H1 (cell line): ENCODE measurements at regions not wholly inside any gene's neighbourhood (a gene's known extent, or its start where the extent isn't known, plus 50 kb on each side); places are given as distances from the start of the nearest gene placed in this dataset.

ENCODE experiments used
- CTCF ChIA-PET: fragments of 300-600 bp; sonication (Branson Sonifier 250); formaldehyde crosslinking; loops from one replicate; lab custom pipeline; 2021; ENCODE audit not compliant: partially characterized antibody; lab: Charles Lee
- POLR2A ChIA-PET: fragments of 300-600 bp; sonication (Branson Sonifier 250); formaldehyde crosslinking; loops from one replicate; lab custom pipeline; 2021; ENCODE audit warnings: inconsistent platforms; ENCODE audit not compliant: partially characterized antibody; lab: Charles Lee
- DNase-seq, 2 experiments: peaks; one replicate each; pipeline versions ENCODE4 v3.0.0 to v3.0.0-alpha.2; 2010 to 2022; ENCODE audit warnings: low spot score in 2 of 2, low read depth in 1 of 2, mixed read lengths in 1 of 2
- FAIRE-seq: peaks from 2 replicates; lab custom pipeline; 2011; peaks lifted over from hg19 to GRCh38; lab: Jason Lieb, UNC
- H2AFZ ChIP-seq: 2 replicates; pipeline ENCODE4 v1.8.1; 2012; ENCODE audit warnings: low read length, inconsistent platforms
- H2AK5ac ChIP-seq: 2 replicates; pipeline ENCODE4 v1.6.1; 2013; ENCODE audit warnings: low read depth, low read length
- H2BK120ac ChIP-seq: replicated peaks from 2 replicates; pipeline ENCODE3; 2013; ENCODE audit warnings: low read depth, low read length, inconsistent platforms
- H2BK12ac ChIP-seq: 2 replicates; pipeline ENCODE4 v1.6.1; 2013; ENCODE audit warnings: low read depth, low read length
- H2BK15ac ChIP-seq: 2 replicates; pipeline ENCODE4 v1.6.1; 2013; ENCODE audit warnings: low read length
- H2BK20ac ChIP-seq: 2 replicates; pipeline ENCODE4 v1.6.1; 2013; ENCODE audit warnings: low read length
- H2BK5ac ChIP-seq: 2 replicates; pipeline ENCODE4 v1.6.1; 2013; ENCODE audit warnings: low read depth, low read length
- H3K14ac ChIP-seq: 2 replicates; pipeline ENCODE4 v1.6.1; 2013; ENCODE audit warnings: inconsistent platforms; ENCODE audit not compliant: insufficient read length
- H3K18ac ChIP-seq: 2 replicates; pipeline ENCODE4 v1.6.1; 2013; ENCODE audit warnings: low read length; ENCODE audit errors: extremely low read depth
- H3K23ac ChIP-seq: 2 replicates; pipeline ENCODE4 v1.6.1; 2013; ENCODE audit warnings: inconsistent platforms; ENCODE audit not compliant: insufficient read length
- H3K23me2 ChIP-seq: 2 replicates; pipeline ENCODE4 v1.6.1; 2013; ENCODE audit warnings: low read depth, low read length
- H3K27ac ChIP-seq: 2 replicates; pipeline ENCODE4 v1.6.1; 2011; ENCODE audit warnings: low read depth, low read length, inconsistent platforms
- H3K27me3 ChIP-seq, 4 experiments: replicated peaks in 1 of 4; 1 replicate in 1 of 4; 2 replicates in 3 of 4; pipeline versions ENCODE4 v1.6.1 to v1.8.1; 2011 to 2013; ENCODE audit warnings: low read length in 3 of 4, mild to moderate bottlenecking in 3 of 4, inconsistent platforms in 2 of 4, mixed read lengths in 2 of 4, moderate library complexity in 1 of 4; ENCODE audit not compliant: control insufficient read depth in 3 of 4, insufficient read depth in 3 of 4; ENCODE audit errors: extremely low read depth in 1 of 4
- H3K36me3 ChIP-seq, 4 experiments: 2 replicates each; pipeline versions ENCODE4 v1.6.1 to v1.8.1; 2011 to 2013; ENCODE audit warnings: mild to moderate bottlenecking in 4 of 4, low read length in 3 of 4, moderate library complexity in 2 of 4, control low read depth in 1 of 4, inconsistent platforms in 1 of 4; ENCODE audit not compliant: insufficient read depth in 4 of 4, control insufficient read depth in 2 of 4
- H3K4ac ChIP-seq: replicated peaks from 2 replicates; pipeline ENCODE3; 2013; ENCODE audit warnings: low read length, low read depth, mixed read lengths, inconsistent platforms; ENCODE audit not compliant: insufficient read length
- H3K4me1 ChIP-seq, 4 experiments: replicated peaks in 1 of 4; 1 replicate in 1 of 4; 2 replicates in 3 of 4; pipeline versions ENCODE4 v1.6.1 to v1.8.1; 2011 to 2013; ENCODE audit warnings: low read length in 3 of 4, inconsistent platforms in 2 of 4, mixed read lengths in 1 of 4; ENCODE audit not compliant: insufficient read depth in 4 of 4, control insufficient read depth in 3 of 4
- H3K4me2 ChIP-seq, 2 experiments: 2 replicates each; pipeline versions ENCODE4 v1.6.1 to v1.8.1; 2011 to 2013; ENCODE audit warnings: low read depth in 2 of 2, low read length in 2 of 2, control low read depth in 1 of 2, inconsistent platforms in 1 of 2, mild to moderate bottlenecking in 1 of 2; ENCODE audit not compliant: insufficient read depth in 1 of 2
- H3K4me3 ChIP-seq, 4 experiments: fragments of 200-600, 300-600 bp in 1 of 4; sonication (generic), shearing (Covaris generic), sonication (Bioruptor Twin) in 1 of 4; 2 replicates each; pipeline versions ENCODE4 v1.5.1 to v1.8.1; 2011 to 2016; ENCODE audit warnings: low read length in 4 of 4, low read depth in 3 of 4, control low read depth in 2 of 4, inconsistent platforms in 2 of 4, mild to moderate bottlenecking in 2 of 4, mixed read lengths in 1 of 4, moderate library complexity in 1 of 4; ENCODE audit not compliant: insufficient read depth in 2 of 4; ENCODE audit errors: extremely low read depth in 1 of 4
- H3K56ac ChIP-seq: replicated peaks from 2 replicates; pipeline ENCODE3; 2013; ENCODE audit warnings: low read depth, mild to moderate bottlenecking, mixed read lengths, low read length, inconsistent platforms; ENCODE audit not compliant: insufficient read length
- H3K79me1 ChIP-seq: 2 replicates; pipeline ENCODE4 v1.6.1; 2013; ENCODE audit warnings: low read depth, low read length, control low read depth
- H3K79me2 ChIP-seq, 2 experiments: 2 replicates each; pipeline versions ENCODE4 v1.6.1 to v1.8.1; 2012 to 2013; ENCODE audit warnings: low read length in 2 of 2, mild to moderate bottlenecking in 2 of 2, inconsistent platforms in 1 of 2; ENCODE audit not compliant: insufficient read depth in 2 of 2, control insufficient read depth in 1 of 2
- H3K9ac ChIP-seq, 4 experiments: replicated peaks in 1 of 4; 1 replicate in 1 of 4; 2 replicates in 3 of 4; pipeline versions ENCODE4 v1.6.1 to v1.8.1; 2011 to 2013; ENCODE audit warnings: low read depth in 3 of 4, low read length in 3 of 4, control low read depth in 2 of 4, mild to moderate bottlenecking in 2 of 4, moderate library complexity in 2 of 4, inconsistent platforms in 1 of 4; ENCODE audit errors: extremely low read depth in 1 of 4
- H3K9me3 ChIP-seq, 2 experiments: 2 replicates each; pipeline versions ENCODE4 v1.6.1 to v1.8.1; 2012 to 2013; ENCODE audit warnings: mild to moderate bottlenecking in 2 of 2, moderate library complexity in 2 of 2, control low read depth in 1 of 2, inconsistent platforms in 1 of 2, low read depth in 1 of 2, low read length in 1 of 2, mixed read lengths in 1 of 2; ENCODE audit not compliant: insufficient read depth in 2 of 2
- H4K20me1 ChIP-seq, 2 experiments: replicated peaks in 1 of 2; 2 replicates each; pipeline versions ENCODE3 to v1.8.1; 2011 to 2013; ENCODE audit warnings: inconsistent platforms in 2 of 2, low read length in 2 of 2, mild to moderate bottlenecking in 1 of 2; ENCODE audit not compliant: insufficient read depth in 2 of 2, control insufficient read depth in 1 of 2
- H4K5ac ChIP-seq: 2 replicates; pipeline ENCODE4 v1.6.1; 2013; ENCODE audit warnings: low read length, low read depth, mixed read lengths, inconsistent platforms; ENCODE audit not compliant: insufficient read length
- H4K8ac ChIP-seq: 2 replicates; pipeline ENCODE4 v1.8.0; 2013; ENCODE audit warnings: mild to moderate bottlenecking, moderate library complexity, low read length, inconsistent platforms; ENCODE audit not compliant: insufficient read depth; ENCODE audit errors: extremely low read depth
- H4K91ac ChIP-seq: replicated peaks from 2 replicates; pipeline ENCODE3; 2013; ENCODE audit warnings: low read length, mixed read lengths, inconsistent platforms; ENCODE audit not compliant: insufficient read length
- FOSL1 ChIP-seq: IDR thresholded peaks from 2 replicates; pipeline ENCODE4 v1.6.1; 2011; ENCODE audit warnings: mild to moderate bottlenecking, low read depth, low read length, moderate library complexity; ENCODE audit not compliant: insufficient read depth
- KDM1A ChIP-seq: fragments of 200-600, 300-600 bp; sonication (generic); IDR thresholded peaks from 2 replicates; pipeline ENCODE4 v1.7.1; 2016; ENCODE audit warnings: mild to moderate bottlenecking, low read length, borderline replicate concordance
- MAFK ChIP-seq: IDR thresholded peaks from 2 replicates; pipeline ENCODE4 v1.6.1; 2012; ENCODE audit warnings: low read depth, mild to moderate bottlenecking, improper control_type of control experiment, low read length
- SIRT6 ChIP-seq: IDR thresholded peaks from one replicate; pipeline ENCODE4 v1.7.1; 2012; ENCODE audit warnings: low read length, inconsistent platforms
- SRF ChIP-seq: IDR thresholded peaks from 2 replicates; pipeline ENCODE4 v1.6.1; 2011; ENCODE audit warnings: mild to moderate bottlenecking, low read depth, low read length, moderate library complexity
- WGBS, 2 experiments: shearing (Covaris generic) in 1 of 2; methylation state at CpG; one replicate each; pipeline versions ENCODE4 v1.1.6 to v1.1.7; 2013 to 2015; ENCODE audit warnings: low lambda C conversion rate in 2 of 2, mixed read lengths in 2 of 2, inconsistent platforms in 1 of 2, low coverage in 1 of 2, missing lambda C conversion rate in 1 of 2; ENCODE audit not compliant: insufficient replicate concordance in 2 of 2, insufficient coverage in 1 of 2, insufficient read length in 1 of 2; ENCODE audit errors: extremely low coverage in 1 of 2, missing lambda C conversion rate in 1 of 2; 5-methylcytosine and 5-hydroxymethylcytosine counted together
- TF ChIP-seq, protein P1 (sequence below): IDR thresholded peaks from 2 replicates; pipeline ENCODE4 v1.6.1; 2012; ENCODE audit warnings: low read length, inconsistent platforms
- TF ChIP-seq, protein P2 (sequence below): IDR thresholded peaks from 2 replicates; pipeline ENCODE4 v1.6.1; 2012; ENCODE audit warnings: inconsistent platforms

DNA sequence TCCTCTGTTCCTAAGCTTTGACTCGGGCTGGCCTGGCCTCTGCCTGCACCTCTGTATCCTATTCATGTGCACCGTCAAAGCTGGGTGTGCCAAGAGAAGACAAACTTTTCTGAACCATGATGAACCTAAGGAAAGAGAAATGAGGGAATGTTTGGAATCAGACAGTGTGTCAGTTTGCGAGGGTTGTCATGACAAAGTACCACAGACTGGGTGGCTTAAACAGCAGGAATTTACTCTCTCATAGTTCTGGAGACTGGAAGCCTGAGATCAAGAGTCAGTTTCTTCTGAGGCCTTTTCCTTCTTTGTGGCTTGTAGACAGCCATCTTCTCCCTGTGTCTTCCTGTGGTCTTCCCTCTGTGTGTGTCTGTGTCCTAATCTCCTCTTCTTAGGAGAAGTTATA, 129.0 kb downstream of the KATNIP start:
- Histone ChIP-seq H4K5ac (no peak overlapping the region), H2AK5ac (no peak overlapping the region), H2BK120ac (no peak overlapping the region), H3K4me2 (no peak overlapping the region), H4K91ac (no peak overlapping the region), H3K4me1 (no peaks in the 10 kb centered on the region; a peak in 1 of 7 replicates), H3K4ac (no peak overlapping the region), H3K14ac (no peak overlapping the region), H3K27ac (no peak overlapping the region), H3K79me1 (no peaks in the 10 kb centered on the region), H3K36me3 (peaks cover 0 to 7% (median 3%) of the 10 kb centered on the region in 4 experiments; a peak in 2 of 8 replicates), H3K9ac (no peak overlapping the region), H2BK5ac (no peak overlapping the region), H3K4me3 (no peak overlapping the region), H3K23ac (no peak overlapping the region), H2AFZ (no peak overlapping the region), H3K56ac (no peak overlapping the region), H3K18ac (no peak overlapping the region), H2BK12ac (no peak overlapping the region), H3K23me2 (peaks cover 2% of the 10 kb centered on the region; the same call in 1 of the 2 replicates), H2BK20ac (no peak overlapping the region), H3K79me2 (no peaks in the 10 kb centered on the region), H4K20me1 (no peaks in the 10 kb centered on the region), H2BK15ac (no peak overlapping the region), H3K9me3 (no peaks in the 10 kb centered on the region), H3K27me3 (no peaks in the 10 kb centered on the region), H4K8ac (no peak overlapping the region)
- DNase-seq (no peak), FAIRE-seq (no peak)
- POLR2A ChIA-PET = no interaction called here
- 86% methylated on average over 3 of the region's 3 CpGs; no CpG with 5 or more reads in 1 of the 2 experiments for WGBS, 2 experiments
- CTCF ChIA-PET = interaction anchor here (0.7 to 1.6 kb wide), 2 partner anchors 11 to 39 kb away, joined by 3 to 6 read pairs; no protein-coding TSS in a partner anchor
- TF ChIP-seq SIRT6 = no peak
- TF ChIP-seq, protein P1, sequence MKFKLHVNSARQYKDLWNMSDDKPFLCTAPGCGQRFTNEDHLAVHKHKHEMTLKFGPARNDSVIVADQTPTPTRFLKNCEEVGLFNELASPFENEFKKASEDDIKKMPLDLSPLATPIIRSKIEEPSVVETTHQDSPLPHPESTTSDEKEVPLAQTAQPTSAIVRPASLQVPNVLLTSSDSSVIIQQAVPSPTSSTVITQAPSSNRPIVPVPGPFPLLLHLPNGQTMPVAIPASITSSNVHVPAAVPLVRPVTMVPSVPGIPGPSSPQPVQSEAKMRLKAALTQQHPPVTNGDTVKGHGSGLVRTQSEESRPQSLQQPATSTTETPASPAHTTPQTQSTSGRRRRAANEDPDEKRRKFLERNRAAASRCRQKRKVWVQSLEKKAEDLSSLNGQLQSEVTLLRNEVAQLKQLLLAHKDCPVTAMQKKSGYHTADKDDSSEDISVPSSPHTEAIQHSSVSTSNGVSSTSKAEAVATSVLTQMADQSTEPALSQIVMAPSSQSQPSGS = no peak
- TF ChIP-seq FOSL1 = no peak
- no peak for TF ChIP-seq KDM1A
- TF ChIP-seq, protein P2, sequence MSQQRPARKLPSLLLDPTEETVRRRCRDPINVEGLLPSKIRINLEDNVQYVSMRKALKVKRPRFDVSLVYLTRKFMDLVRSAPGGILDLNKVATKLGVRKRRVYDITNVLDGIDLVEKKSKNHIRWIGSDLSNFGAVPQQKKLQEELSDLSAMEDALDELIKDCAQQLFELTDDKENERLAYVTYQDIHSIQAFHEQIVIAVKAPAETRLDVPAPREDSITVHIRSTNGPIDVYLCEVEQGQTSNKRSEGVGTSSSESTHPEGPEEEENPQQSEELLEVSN = no peak
- TF ChIP-seq SRF = no peak
- no peak for TF ChIP-seq MAFK
